ENCODE measurements at regions not wholly inside any gene's neighbourhood (a gene's known extent, or its start where the extent isn't known, plus 50 kb on each side); places are given as distances from the start of the nearest gene placed in this dataset.

DNA sequence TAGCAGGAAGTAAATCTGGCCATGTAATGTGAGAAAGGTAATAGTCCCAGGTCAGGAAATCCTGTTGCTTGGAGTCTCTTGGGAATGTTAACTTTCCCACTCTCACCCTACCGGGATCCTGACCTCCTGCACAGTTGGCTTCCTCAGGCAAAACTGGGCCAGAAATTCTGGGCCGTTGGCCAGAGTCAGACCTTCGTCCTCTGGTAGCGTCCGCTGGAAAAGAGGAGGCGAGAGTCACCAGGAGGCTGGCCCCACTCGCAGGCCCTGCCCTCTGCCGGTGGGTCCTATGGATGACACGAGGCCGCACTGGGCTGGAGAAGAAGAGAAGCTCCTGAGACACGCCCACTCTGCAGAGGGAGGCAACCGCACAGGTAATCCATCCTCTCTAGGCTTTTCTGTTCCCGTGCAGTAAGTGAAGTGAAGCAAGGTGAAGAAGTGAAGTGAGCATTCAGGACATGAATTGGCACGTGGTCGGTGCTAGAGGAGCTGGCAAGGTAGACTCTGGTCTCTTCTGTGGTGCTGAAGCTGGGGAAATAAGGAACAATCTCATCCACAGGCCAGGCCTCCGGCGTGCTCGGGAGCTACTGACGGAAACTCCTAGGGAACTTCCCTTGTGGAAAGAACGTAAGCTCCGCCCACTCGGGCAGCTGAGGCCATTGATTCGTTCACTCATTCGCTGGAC, 182.7 kb upstream of the GLI2 start:
- Histone ChIP-seq H3K27ac (ENCODE audit: low read depth, low read length) (no peak overlapping the region), H3K14ac (ENCODE audit: low read length) (no peak overlapping the region), H2AFZ (ENCODE audit: insufficient read depth, low read length, poor library complexity) (peak overlapping the region; percentile 32), H3K18ac (ENCODE audit: low read length) (no peak overlapping the region), H2BK5ac (ENCODE audit: low read depth, low read length, poor library complexity) (no peak overlapping the region), H4K91ac (ENCODE audit: low read depth, low read length) (no peak overlapping the region), H2AK5ac (ENCODE audit: low read length) (no peak overlapping the region), H3K4ac (ENCODE audit: low read depth, low read length) (no peak overlapping the region), H3K4me3 (ENCODE audit: low read depth, low read length) (peak overlapping the region; percentile 27), H2BK12ac (ENCODE audit: low read length) (no peak overlapping the region), H4K12ac (ENCODE audit: low read depth, low read length) (no peak overlapping the region), H3K4me1 (ENCODE audit: control insufficient read depth in 1 of 2, insufficient read depth in 2 of 2, low read length in 2 of 2) (peaks cover 0 to 4% of the 10 kb centered on the region in 2 experiments), H3K27me3 (ENCODE audit: insufficient read depth, low read length) (no peaks in the 10 kb centered on the region), H3K9me3 (ENCODE audit: insufficient read depth, low read depth, low read length) (no peaks in the 10 kb centered on the region), H3K9ac (ENCODE audit: low read length) (no peak overlapping the region), H3K23ac (ENCODE audit: low read length) (no peak overlapping the region), H3K4me2 (ENCODE audit: low read length) (peak overlapping the region; percentile 58), H2BK120ac (ENCODE audit: insufficient read depth, low read length, poor library complexity) (no peak overlapping the region), H3K36me3 (ENCODE audit: control insufficient read depth in 1 of 2, insufficient read depth in 2 of 2, low read length in 2 of 2) (no peaks in the 10 kb centered on the region), H3K79me2 (ENCODE audit: control insufficient read depth, insufficient read depth, low read length, poor library complexity) (no peaks in the 10 kb centered on the region), H3K79me1 (ENCODE audit: low read length) (no peaks in the 10 kb centered on the region), H4K8ac (ENCODE audit: low read depth, low read length) (peak overlapping the region; percentile 14)
- DNase-seq: peak; percentile 80 to 88
- WGBS (ENCODE audit: extremely low coverage, insufficient coverage, insufficient read length): no CpG with 5 or more reads among the region's 24 CpGs

DNA sequence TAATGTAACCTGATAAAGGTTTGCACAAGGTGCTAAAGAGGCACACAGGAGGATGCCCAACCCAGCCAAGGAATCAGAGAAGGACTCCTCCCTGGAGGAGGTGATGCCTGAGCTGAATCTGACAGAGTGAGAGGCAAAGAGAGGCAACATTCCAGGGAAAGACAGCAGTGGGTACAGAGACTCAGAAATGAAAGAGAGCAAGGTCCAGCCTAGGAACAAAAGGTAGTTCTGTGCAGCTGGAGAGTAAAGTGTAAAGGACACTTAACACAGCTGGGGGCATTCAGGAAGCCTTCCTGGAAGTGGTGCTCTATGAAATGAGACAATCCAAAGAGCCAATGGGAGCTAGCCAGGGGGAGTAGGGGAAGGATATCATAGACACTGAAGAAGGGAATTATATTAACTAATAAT, 181.0 kb upstream of the GLI2 start:
- no peak overlapping the region for H3K27ac ChIP-seq (ENCODE audit: low read depth, low read length)
- H3K4me3 ChIP-seq (ENCODE audit: low read depth, low read length): no peak overlapping the region
- H2BK12ac ChIP-seq (ENCODE audit: low read length): no peak overlapping the region
- no peak overlapping the region for H4K8ac ChIP-seq (ENCODE audit: low read depth, low read length)
- no peak overlapping the region for H2AK5ac ChIP-seq (ENCODE audit: low read length)
- H2BK5ac ChIP-seq (ENCODE audit: low read depth, low read length, poor library complexity): no peak overlapping the region
- DNase-seq: no peak
- no peak overlapping the region for H2BK120ac ChIP-seq (ENCODE audit: insufficient read depth, low read length, poor library complexity)
- H2AFZ ChIP-seq (ENCODE audit: insufficient read depth, low read length, poor library complexity): no peak overlapping the region
- H3K9ac ChIP-seq (ENCODE audit: low read length): no peak overlapping the region
- H3K4me1 ChIP-seq (ENCODE audit: control insufficient read depth in 1 of 2, insufficient read depth in 2 of 2, low read length in 2 of 2): peaks cover 0 to 4% of the 10 kb centered on the region in 2 experiments
- no peaks in the 10 kb centered on the region for H3K79me2 ChIP-seq (ENCODE audit: control insufficient read depth, insufficient read depth, low read length, poor library complexity)
- no peak overlapping the region for H3K14ac ChIP-seq (ENCODE audit: low read length)
- H4K91ac ChIP-seq (ENCODE audit: low read depth, low read length): no peak overlapping the region
- H3K4ac ChIP-seq (ENCODE audit: low read depth, low read length): no peak overlapping the region
- no peak overlapping the region for H3K23ac ChIP-seq (ENCODE audit: low read length)
- H4K12ac ChIP-seq (ENCODE audit: low read depth, low read length): no peak overlapping the region
- H3K79me1 ChIP-seq (ENCODE audit: low read length): no peaks in the 10 kb centered on the region
- H3K36me3 ChIP-seq (ENCODE audit: control insufficient read depth in 1 of 2, insufficient read depth in 2 of 2, low read length in 2 of 2): no peaks in the 10 kb centered on the region
- H3K18ac ChIP-seq (ENCODE audit: low read length): no peak overlapping the region
- H3K4me2 ChIP-seq (ENCODE audit: low read length): no peak overlapping the region
- no peaks in the 10 kb centered on the region for H3K27me3 ChIP-seq (ENCODE audit: insufficient read depth, low read length)
- H3K9me3 ChIP-seq (ENCODE audit: insufficient read depth, low read depth, low read length): no peaks in the 10 kb centered on the region

DNA sequence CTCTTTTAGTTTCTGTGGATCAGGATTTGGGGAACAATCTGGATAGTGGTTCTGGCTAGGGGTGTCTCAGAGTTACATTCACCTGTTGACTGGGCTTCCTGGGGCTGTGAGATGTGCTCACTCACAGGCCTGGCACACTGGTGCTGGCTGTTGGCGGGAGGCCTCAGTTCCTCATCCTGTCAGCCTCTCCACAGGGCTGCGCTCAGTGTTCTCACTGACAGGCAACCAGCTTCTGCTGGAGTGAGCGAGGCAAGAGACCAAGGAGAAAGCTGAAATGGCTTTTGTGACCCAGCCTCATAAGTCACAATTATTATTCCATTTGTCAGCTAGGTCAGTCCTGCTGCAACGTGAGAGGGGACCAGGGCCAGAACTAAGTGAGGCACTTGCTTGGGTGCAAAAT, 180.6 kb upstream of the GLI2 start:
- Histone ChIP-seq H2BK12ac (ENCODE audit: low read length) (no peak overlapping the region), H3K27me3 (ENCODE audit: insufficient read depth, low read length) (no peaks in the 10 kb centered on the region), H3K9me3 (ENCODE audit: insufficient read depth, low read depth, low read length) (no peaks in the 10 kb centered on the region), H2BK5ac (ENCODE audit: low read depth, low read length, poor library complexity) (no peak overlapping the region), H3K9ac (ENCODE audit: low read length) (no peak overlapping the region), H3K4me2 (ENCODE audit: low read length) (no peak overlapping the region), H2BK120ac (ENCODE audit: insufficient read depth, low read length, poor library complexity) (no peak overlapping the region), H3K36me3 (ENCODE audit: control insufficient read depth in 1 of 2, insufficient read depth in 2 of 2, low read length in 2 of 2) (no peaks in the 10 kb centered on the region), H4K12ac (ENCODE audit: low read depth, low read length) (no peak overlapping the region), H2AFZ (ENCODE audit: insufficient read depth, low read length, poor library complexity) (no peak overlapping the region), H4K8ac (ENCODE audit: low read depth, low read length) (no peak overlapping the region), H3K79me2 (ENCODE audit: control insufficient read depth, insufficient read depth, low read length, poor library complexity) (no peaks in the 10 kb centered on the region), H2AK5ac (ENCODE audit: low read length) (no peak overlapping the region), H3K4me3 (ENCODE audit: low read depth, low read length) (no peak overlapping the region), H3K14ac (ENCODE audit: low read length) (no peak overlapping the region), H3K4ac (ENCODE audit: low read depth, low read length) (no peak overlapping the region), H3K18ac (ENCODE audit: low read length) (no peak overlapping the region), H3K79me1 (ENCODE audit: low read length) (no peaks in the 10 kb centered on the region), H3K27ac (ENCODE audit: low read depth, low read length) (no peak overlapping the region), H4K91ac (ENCODE audit: low read depth, low read length) (no peak overlapping the region), H3K23ac (ENCODE audit: low read length) (no peak overlapping the region), H3K4me1 (ENCODE audit: control insufficient read depth in 1 of 2, insufficient read depth in 2 of 2, low read length in 2 of 2) (peaks cover 0 to 4% of the 10 kb centered on the region in 2 experiments)
- no CpG with 5 or more reads among the region's 4 CpGs for WGBS (ENCODE audit: extremely low coverage, insufficient coverage, insufficient read length)
- no peak for DNase-seq

DNA sequence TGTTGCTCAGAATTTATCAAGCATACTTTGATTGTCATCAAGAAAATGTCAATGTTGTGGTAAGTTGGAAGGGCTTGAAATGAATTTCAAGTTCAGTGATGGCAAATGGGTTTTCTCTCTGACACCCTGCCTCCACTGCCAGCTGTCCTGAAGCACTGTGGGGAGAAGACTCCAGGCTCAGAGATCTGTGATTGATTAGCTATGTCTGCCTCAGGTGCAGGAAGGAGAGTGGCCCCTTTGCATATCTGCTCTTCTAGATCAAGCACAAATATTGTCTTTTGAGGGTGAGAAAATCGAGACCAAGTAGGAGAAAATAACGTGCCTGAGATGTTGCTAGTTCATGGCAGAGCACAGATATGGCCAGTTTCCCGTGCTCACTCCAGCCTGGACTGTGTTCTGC, 178.8 kb upstream of the GLI2 start:
- Histone ChIP-seq H3K36me3 (ENCODE audit: control insufficient read depth in 1 of 2, insufficient read depth in 2 of 2, low read length in 2 of 2) (no peaks in the 10 kb centered on the region), H3K79me1 (ENCODE audit: low read length) (no peaks in the 10 kb centered on the region), H2BK5ac (ENCODE audit: low read depth, low read length, poor library complexity) (no peak overlapping the region), H3K4me1 (ENCODE audit: control insufficient read depth in 1 of 2, insufficient read depth in 2 of 2, low read length in 2 of 2) (peaks cover 0 to 4% of the 10 kb centered on the region in 2 experiments), H3K9ac (ENCODE audit: low read length) (no peak overlapping the region), H3K14ac (ENCODE audit: low read length) (no peak overlapping the region), H3K4me3 (ENCODE audit: low read depth, low read length) (no peak overlapping the region), H3K27me3 (ENCODE audit: insufficient read depth, low read length) (no peaks in the 10 kb centered on the region), H3K18ac (ENCODE audit: low read length) (no peak overlapping the region), H3K4ac (ENCODE audit: low read depth, low read length) (no peak overlapping the region), H4K8ac (ENCODE audit: low read depth, low read length) (no peak overlapping the region), H2BK120ac (ENCODE audit: insufficient read depth, low read length, poor library complexity) (no peak overlapping the region), H2BK12ac (ENCODE audit: low read length) (no peak overlapping the region), H2AFZ (ENCODE audit: insufficient read depth, low read length, poor library complexity) (no peak overlapping the region), H3K79me2 (ENCODE audit: control insufficient read depth, insufficient read depth, low read length, poor library complexity) (no peaks in the 10 kb centered on the region), H3K27ac (ENCODE audit: low read depth, low read length) (no peak overlapping the region), H2AK5ac (ENCODE audit: low read length) (no peak overlapping the region), H4K91ac (ENCODE audit: low read depth, low read length) (no peak overlapping the region), H4K12ac (ENCODE audit: low read depth, low read length) (no peak overlapping the region), H3K23ac (ENCODE audit: low read length) (no peak overlapping the region), H3K4me2 (ENCODE audit: low read length) (no peak overlapping the region), H3K9me3 (ENCODE audit: insufficient read depth, low read depth, low read length) (no peaks in the 10 kb centered on the region)
- no CpG with 5 or more reads among the region's 3 CpGs for WGBS (ENCODE audit: extremely low coverage, insufficient coverage, insufficient read length)
- no peak for DNase-seq

All from trophoblast cell (in vitro differentiated cells and primary cell).